NCI-H2196 treated with DMSO at 0.1 percent for 48 hours (cell line): ENCODE measurements at regions not wholly inside any gene's neighbourhood (a gene's known extent, or its start where the extent isn't known, plus 50 kb on each side); places are given as distances from the start of the nearest gene placed in this dataset.
"Not testable (repeated sequence)": the region's sequence is repeated elsewhere in the genome, so short reads cannot be mapped to it uniquely, and the experiment has no call there.

ENCODE experiments used
- DNase-seq: peaks from one replicate; lab custom pipeline; 2025; ENCODE audit not compliant: unreplicated experiment; lab: John Stamatoyannopoulos, UW

DNA sequence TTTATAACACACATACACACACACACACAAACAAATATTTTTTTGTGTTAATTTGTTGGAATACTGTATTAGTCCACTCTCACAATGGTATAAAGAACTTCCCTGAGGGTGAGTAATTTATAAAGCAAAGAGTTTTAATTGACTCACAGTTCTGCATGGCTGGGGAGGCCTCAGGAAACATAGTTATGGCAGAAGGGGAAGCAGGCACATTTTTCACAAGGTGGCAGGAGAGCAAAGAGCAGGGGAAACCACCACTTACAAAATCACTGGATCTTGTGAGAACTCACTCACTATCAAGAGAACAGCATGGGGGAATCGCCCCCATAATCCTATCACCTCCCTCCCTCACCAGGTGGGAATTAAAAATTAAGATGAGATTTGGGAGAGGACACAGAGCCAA is 205.4 kb upstream of the PTPRD start:
- DNase-seq, result no peak

- DNase-seq, result no peak
These were observed 223.1 kb upstream of the PTPRD start for GRCh38 chr9:10835791-10836463.

DNA sequence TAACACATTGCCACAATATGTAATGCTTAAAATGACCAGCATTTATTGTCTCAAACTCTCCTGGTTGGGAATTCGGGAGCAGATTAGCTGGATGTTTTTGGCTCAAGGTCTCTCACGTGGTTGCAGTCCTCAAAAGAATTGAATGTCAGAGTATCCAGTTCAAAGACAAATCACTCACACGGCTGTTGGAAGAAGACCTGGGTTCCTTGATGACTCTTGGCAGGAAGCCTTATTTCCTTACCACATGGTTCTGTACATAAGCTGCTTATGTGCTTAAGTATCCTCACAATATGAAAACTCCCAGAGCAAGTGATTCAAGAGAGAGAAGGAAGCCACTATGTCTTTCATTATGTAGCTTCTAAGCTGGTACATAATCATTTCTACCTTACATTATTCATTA is 230.3 kb upstream of the PTPRD start:
- no peak for DNase-seq

DNA sequence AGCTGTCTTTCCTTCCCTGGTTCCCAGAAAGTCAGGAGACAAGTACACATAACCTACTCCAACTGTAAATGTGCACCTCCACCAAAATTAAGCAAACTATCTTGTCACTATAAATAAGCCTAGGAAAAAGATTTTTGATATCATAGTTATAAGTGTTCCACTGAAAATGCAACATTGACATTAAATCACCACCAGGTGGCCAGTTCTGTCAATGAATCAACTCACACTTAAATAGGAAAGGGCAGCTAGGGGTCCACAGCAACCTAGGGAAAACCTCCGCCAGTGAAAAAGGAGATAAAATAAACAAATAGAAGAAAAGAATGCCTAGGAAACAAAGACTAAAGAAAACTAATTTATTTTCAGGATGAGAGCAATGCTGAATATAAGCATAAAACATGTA is 243.0 kb upstream of the PTPRD start:
- peak; percentile 57 for DNase-seq

DNA sequence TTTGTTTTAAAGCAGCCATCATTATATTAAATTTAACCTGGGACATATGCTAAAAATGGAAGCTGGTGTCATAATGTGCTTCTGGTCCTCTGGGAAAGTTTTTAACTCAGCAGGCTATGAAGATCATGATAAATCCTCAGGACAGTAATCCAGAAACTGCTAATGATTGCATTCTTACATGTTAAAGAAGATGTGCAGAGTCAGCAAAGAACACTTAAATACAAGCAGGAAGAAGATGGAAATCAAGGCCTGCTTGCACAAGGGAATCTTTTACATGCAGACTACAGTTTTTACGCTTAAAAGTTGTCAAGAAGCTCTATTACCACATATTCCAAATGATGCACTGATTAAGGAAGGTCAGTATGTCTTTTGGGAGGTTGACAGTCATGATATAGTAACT is 246.0 kb upstream of the PTPRD start:
- DNase-seq, result no peak

DNA sequence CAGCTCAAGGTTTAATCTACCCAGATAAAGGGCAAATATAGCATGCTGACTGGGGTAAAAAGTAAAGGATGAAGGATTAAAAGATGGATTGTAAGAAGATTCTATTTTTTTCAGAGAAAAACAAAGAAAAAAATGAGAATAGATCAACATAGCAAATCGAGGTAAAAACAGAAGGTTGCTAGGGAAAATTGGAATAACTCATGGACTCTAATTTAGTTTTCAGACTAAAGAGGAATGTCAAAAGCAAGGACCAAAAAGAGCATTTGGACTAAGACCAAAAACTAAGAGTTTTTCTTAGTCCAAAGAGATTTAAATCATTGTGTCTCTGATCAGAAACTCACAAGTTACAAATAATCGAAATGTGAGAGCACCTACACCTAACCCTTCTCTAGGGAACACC is 250.7 kb upstream of the PTPRD start:
- DNase-seq, result no peak

GRCh38 chr9:10867194-10867593 is 254.4 kb upstream of the PTPRD start:
- DNase-seq, result no peak

DNA sequence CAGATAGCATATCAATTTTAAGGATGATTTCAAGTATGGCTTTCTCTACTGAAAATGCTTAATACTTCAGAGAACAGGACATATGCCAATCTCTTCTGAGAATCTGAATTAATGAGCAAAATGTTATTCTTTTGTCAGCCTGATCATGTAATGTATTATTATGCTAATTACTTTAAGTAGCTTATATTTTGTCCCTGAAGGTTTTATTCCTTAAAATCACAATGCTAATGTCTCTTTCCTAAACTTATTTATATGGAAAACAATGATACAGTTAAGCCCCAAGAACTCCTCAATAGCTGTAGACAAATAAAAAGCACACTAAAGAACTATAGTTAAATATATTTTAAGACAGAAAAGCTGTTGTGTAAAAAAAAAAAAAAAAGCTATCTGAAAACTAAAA is 256.9 kb upstream of the PTPRD start:
- DNase-seq, result no peak

DNA sequence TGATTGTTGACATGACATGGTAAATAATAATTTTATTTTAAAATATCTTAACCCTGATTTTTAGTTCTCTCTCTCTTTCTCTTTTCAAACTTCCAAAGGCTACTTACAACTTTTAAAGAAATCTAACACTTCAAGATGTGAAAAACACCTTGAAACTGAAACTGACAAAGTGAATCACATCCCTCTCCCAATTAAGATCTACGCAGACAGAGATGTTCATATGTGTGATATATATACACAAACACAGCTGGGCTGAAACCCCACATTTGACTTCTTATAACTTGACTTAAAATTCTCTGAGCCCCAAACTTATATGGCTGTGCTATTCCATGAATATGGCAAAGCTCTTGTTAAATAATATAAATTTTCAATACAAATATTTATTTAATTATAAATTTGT is 261.2 kb upstream of the PTPRD start:
- no peak for DNase-seq

DNA sequence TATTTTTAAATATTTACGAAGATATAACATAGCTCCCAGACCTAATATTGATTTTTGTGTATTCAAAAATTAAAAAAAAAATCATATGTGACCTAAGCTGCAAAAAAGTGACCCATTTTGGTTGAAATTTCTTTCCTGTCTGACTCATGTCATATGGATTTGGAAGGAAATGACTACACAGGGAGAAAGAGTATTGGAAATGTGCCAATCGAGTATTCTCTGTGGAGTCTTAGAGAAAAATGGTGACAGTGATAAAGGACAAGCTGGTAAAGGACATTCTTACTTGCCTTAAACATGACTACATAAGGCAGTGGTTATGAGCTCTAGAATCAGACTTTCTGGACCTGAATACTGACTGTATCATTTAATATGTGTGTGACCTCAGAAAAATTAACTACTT is 262.9 kb upstream of the PTPRD start:
- no peak for DNase-seq

DNA sequence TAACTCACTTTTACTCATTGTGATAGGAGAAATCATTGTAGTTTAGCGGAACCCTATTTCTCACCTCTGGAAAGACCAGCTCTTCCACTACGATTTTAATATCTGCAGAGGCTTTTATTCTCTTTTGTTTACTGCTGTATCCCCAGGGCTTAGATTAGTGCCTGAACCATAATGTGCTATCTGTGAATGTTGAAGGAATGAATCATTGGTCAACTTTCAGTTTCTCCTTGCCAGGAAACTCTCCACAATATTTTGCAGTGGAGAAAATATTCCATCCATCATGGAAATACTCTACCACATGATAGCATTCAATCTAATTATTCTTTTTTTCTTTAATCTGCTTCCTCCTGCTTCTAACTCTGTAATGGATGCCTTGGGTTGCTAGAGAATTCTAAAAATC is 263.5 kb upstream of the PTPRD start:
- no peak for DNase-seq

DNA sequence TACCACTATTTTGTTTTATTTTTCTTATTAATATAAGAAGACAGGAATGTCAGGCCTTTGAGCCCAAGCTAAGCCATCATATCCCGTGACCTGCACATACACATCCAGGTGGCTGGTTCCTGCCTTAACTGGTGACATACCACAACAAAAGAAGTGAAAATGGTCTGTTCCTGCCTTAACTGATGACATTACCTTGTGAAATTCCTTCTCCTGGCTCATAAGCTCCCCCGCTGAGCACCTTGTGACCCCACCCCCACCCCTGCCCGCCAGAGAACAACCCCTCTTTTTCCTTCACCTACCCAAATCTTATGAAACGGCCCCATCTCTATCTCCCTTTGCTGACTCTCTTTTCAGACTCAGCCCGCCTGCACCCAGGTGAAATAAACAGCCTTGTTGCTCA is 277.5 kb upstream of the PTPRD start:
- not testable (repeated sequence) for DNase-seq

DNA sequence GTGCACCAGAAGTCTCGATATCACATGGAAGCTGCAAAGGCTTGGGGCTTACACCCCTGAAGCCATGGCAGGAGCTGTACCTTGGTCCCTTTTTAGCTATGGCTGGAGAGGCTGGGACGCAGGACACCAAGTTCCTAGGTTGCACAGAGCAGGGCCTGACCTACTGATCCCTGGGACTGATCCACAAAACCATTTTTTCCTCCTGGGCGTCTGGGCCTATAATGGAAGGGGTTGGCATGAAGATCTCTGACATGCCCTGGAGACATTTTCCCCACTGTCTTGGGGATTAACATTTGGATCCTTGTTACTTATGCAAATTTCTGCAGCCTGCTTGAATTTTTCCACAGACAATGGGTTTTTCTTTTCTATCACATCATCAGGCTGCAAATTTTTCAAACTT is 286.7 kb upstream of the PTPRD start:
- no peak for DNase-seq

GRCh38 chr9:10903969-10904368 is 291.2 kb upstream of the PTPRD start:
- no peak for DNase-seq

GRCh38 chr9:10910779-10911178 is 298.0 kb upstream of the PTPRD start:
- no peak for DNase-seq

GRCh38 chr9:10911373-10911772 is 298.6 kb upstream of the PTPRD start:
- no peak for DNase-seq

- no peak for DNase-seq
These were observed 304.2 kb upstream of the PTPRD start for GRCh38 chr9:10917001-10917400.

GRCh38 chr9:10921671-10922070 is 308.9 kb upstream of the PTPRD start:
- no peak for DNase-seq

GRCh38 chr9:10925896-10926295 is 313.1 kb upstream of the PTPRD start:
- no peak for DNase-seq

- no peak for DNase-seq
These were observed 315.6 kb upstream of the PTPRD start for GRCh38 chr9:10928372-10928771.

- DNase-seq, result no peak
These were observed 317.3 kb upstream of the PTPRD start for GRCh38 chr9:10930081-10930480.

DNA sequence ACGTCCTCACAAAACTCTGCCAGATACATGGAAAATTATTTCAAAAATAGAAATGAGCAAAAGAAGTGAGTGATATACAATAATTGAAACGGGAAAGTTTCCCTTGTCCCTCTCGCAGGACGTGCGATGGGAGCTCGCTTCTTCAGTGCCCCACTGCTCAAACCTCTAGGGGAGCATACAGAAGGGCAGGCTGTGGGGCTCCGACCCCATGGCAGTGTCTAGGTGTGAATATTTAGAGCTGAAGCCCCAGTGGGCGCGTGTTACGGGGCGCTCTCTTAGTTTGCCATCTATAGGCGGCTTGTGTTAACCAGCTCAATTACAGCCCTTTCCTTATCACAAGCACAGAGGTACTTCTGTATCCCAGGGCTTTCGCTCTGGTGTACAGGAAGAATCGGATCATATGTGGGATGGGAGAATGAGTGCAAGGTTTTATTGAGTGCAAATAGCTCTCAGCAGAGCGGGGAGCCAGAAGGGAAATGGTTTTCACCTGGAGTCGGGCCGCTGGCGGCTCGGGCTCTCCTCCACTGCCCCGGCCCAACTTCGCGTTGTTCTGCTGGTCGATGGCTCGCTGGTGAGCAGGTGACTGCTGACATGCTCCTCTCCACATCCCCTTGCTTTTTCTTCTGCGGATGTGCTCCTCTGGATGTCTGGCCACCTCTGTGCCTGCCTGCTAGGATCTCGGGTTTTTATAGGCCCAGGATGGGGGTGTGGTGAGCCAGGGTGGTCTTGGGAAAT is 334.0 kb upstream of the PTPRD start:
- no peak for DNase-seq

DNA sequence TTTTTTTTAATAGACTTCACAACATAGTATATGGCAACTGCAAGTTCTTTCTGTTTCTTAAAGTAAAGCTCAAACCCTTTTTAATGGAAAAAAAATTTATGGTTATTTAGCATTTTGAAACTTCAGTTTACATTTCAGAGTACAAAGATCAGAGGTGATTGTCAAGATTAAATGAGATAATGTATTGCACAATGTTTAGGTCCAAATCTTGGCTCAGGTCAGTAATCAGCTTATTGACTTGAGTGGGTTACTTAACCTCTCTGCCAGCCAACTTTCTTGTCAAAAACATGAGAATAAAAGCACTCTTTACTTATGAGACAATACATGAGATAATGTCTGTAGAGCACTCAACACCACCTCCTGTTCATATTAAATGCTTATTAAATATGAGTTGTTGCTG is 345.1 kb upstream of the PTPRD start:
- no peak for DNase-seq
